SH-SY5Y (cell line): ENCODE measurements at regions not wholly inside any gene's neighbourhood (a gene's known extent, or its start where the extent isn't known, plus 50 kb on each side); places are given as distances from the start of the nearest gene placed in this dataset.

Experiments
- GATA2 ChIP-seq: IDR thresholded peaks from 2 replicates; pipeline ENCODE4 v1.6.1; 2011; ENCODE audit warnings: mild to moderate bottlenecking, low read depth, low read length
- GATA3 ChIP-seq: IDR thresholded peaks from 2 replicates; pipeline ENCODE4 v1.6.1; 2011; ENCODE audit warnings: low read depth, mild to moderate bottlenecking, low read length, moderate library complexity

DNA sequence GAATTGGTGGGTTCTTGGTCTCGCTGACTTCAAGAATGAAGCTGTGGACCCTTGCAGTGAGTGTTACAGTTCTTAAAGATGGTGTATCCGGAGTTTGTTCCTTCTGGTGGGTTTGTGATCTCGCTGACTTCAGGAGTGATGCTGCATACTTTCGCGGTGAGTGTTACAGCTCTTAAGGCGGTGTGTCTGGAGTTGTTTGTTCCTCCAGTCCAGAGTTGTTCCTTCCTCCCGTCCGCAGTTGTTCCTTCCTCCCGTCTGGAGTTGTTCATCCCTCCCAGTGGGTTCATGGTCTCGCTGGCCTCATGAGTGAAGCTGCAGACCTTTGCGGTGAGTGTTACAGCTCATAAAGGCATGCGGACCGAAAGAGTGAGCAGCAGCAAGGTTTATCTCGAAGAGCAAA is 159.6 kb upstream of the ADAMTSL1 start:
- no peak for TF ChIP-seq GATA2
- TF ChIP-seq GATA3, result no peak
